SK-N-SH treated with all-trans-retinoic acid at 6 μM for 48 hours (cell line): ENCODE measurements at regions not wholly inside any gene's neighbourhood (a gene's known extent, or its start where the extent isn't known, plus 50 kb on each side); places are given as distances from the start of the nearest gene placed in this dataset.

Experiments used
- ARNTL ChIP-seq: fragments of 450-650 bp; formaldehyde crosslinking; IDR thresholded peaks from 2 replicates; pipeline ENCODE4 v1.5.0; 2020; ENCODE audit warnings: low read depth, mild to moderate bottlenecking, moderate library complexity, borderline replicate concordance
- CREB5 ChIP-seq: fragments of 250-450 bp; sonication (Bioruptor Pico); IDR thresholded peaks from 2 replicates; pipeline ENCODE4 v1.5.1; 2020; ENCODE audit warnings: low read depth, mild to moderate bottlenecking, moderate library complexity
- ESRRG ChIP-seq: fragments of 250-450 bp; sonication (Bioruptor Pico); IDR thresholded peaks from 2 replicates; pipeline ENCODE4 v1.6.1; 2021; ENCODE audit warnings: mild to moderate bottlenecking
- ISL1 ChIP-seq: fragments of 250-450 bp; sonication (Bioruptor Pico); IDR thresholded peaks from 2 replicates; pipeline ENCODE4 v2.1.2; 2022; ENCODE audit warnings: mild to moderate bottlenecking, moderate library complexity
- POU6F1 ChIP-seq: fragments of 250-450 bp; sonication (Bioruptor Pico); IDR thresholded peaks from 2 replicates; pipeline ENCODE4 v1.8.0; 2021; ENCODE audit warnings: low read depth, mild to moderate bottlenecking, moderate library complexity, borderline replicate concordance
- PPARA ChIP-seq: fragments of 250-450 bp; sonication (Bioruptor Pico); IDR thresholded peaks from 2 replicates; pipeline ENCODE4 v1.5.0; 2020; ENCODE audit warnings: mild to moderate bottlenecking, borderline replicate concordance
- RARB ChIP-seq: fragments of 250-450 bp; sonication (Bioruptor Pico); IDR thresholded peaks from 2 replicates; pipeline ENCODE4 v1.8.0; 2021; ENCODE audit warnings: mild to moderate bottlenecking, moderate library complexity
- TCF4 ChIP-seq: fragments of 250-450 bp; sonication (Bioruptor Pico); IDR thresholded peaks from 2 replicates; pipeline ENCODE4 v1.8.0; 2021; ENCODE audit warnings: mild to moderate bottlenecking, moderate library complexity, borderline replicate concordance
- ZFP30 ChIP-seq: fragments of 450-650 bp; formaldehyde crosslinking; IDR thresholded peaks from 2 replicates; pipeline ENCODE4 v1.5.0; 2022; ENCODE audit warnings: mild to moderate bottlenecking, moderate library complexity
- ZNF565 ChIP-seq: fragments of 450-650 bp; formaldehyde crosslinking; conservative IDR thresholded peaks from 2 replicates; pipeline ENCODE4 v1.5.0; 2020; ENCODE audit warnings: low read depth, mild to moderate bottlenecking, moderate library complexity
- TF ChIP-seq, protein P1 (sequence below): fragments of 250-450 bp; sonication (Bioruptor Pico); IDR thresholded peaks from 2 replicates; pipeline ENCODE4 v1.8.0; 2020; ENCODE audit warnings: mild to moderate bottlenecking, moderate library complexity, borderline replicate concordance

- no peak for TF ChIP-seq RARB
- no peak for TF ChIP-seq PPARA
- TF ChIP-seq POU6F1: no peak
- no peak for TF ChIP-seq TCF4
- TF ChIP-seq ZFP30 (CRISPR knock-in tag): no peak
- no peak for TF ChIP-seq ARNTL
- TF ChIP-seq ZNF565 (CRISPR knock-in tag): no peak
- TF ChIP-seq CREB5 (CRISPR knock-in tag): no peak
- no peak for TF ChIP-seq ISL1 (CRISPR knock-in tag)
- TF ChIP-seq, protein P1, sequence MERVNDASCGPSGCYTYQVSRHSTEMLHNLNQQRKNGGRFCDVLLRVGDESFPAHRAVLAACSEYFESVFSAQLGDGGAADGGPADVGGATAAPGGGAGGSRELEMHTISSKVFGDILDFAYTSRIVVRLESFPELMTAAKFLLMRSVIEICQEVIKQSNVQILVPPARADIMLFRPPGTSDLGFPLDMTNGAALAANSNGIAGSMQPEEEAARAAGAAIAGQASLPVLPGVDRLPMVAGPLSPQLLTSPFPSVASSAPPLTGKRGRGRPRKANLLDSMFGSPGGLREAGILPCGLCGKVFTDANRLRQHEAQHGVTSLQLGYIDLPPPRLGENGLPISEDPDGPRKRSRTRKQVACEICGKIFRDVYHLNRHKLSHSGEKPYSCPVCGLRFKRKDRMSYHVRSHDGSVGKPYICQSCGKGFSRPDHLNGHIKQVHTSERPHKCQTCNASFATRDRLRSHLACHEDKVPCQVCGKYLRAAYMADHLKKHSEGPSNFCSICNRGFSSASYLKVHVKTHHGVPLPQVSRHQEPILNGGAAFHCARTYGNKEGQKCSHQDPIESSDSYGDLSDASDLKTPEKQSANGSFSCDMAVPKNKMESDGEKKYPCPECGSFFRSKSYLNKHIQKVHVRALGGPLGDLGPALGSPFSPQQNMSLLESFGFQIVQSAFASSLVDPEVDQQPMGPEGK (CRISPR knock-in tag): no peak
- no peak for TF ChIP-seq ESRRG
These were observed 306.6 kb upstream of the LYPLAL1 start for GRCh38 chr1:218867066-218867465.
